EH (cell line): ENCODE measurements at regions not wholly inside any gene's neighbourhood (a gene's known extent, or its start where the extent isn't known, plus 50 kb on each side); places are given as distances from the start of the nearest gene placed in this dataset.
"Not testable (repeated sequence)": the region's sequence is repeated elsewhere in the genome, so short reads cannot be mapped to it uniquely, and the experiment has no call there.

ENCODE experiments used
- DNase-seq: peaks from one replicate; pipeline ENCODE4 v3.0.0-alpha.2; 2015; ENCODE audit warnings: low read depth

DNA sequence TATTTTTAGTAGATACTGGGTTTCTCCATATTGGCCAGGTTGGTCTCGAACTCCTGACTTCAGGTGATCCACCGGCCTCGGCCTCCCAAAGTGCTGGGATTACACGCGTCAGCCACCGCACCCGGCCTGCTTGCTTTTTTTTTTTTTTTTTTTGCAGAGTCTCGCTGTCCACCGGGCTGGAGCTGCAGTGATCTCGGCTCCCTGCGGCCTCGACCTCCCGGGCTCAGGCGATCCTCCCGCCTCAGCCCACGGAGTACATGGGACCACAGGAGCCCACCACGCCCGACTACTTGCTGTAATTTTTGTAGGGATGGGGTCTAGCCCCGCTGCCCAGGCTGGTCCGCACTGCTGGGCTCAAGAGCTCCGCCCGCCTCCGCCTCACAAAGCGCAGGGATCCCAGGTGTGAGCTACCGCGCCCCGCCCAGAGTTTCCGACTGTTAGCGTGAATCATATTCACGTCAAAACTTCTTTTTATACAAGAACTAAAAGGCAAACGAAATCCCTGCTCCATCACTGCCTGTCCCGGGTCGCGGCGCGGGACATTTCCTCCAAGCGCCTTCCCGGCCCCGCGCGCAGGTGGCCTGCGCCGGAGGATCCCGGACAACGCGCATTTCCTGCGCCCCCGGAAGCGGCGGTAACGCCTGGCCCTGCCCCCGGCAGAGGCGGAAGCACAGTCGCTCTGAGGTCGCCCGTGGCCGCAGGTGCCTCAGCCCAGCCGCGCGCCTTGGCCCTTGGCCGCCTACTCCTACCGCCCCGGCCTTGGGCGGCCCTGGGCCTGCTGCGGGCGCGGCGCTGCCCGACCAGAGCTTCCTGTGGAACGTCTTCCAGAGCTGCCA, 50.9 kb upstream of the APOD start:
- DNase-seq: not testable (repeated sequence)
